Glutamatergic neuron (in vitro differentiated cells): ENCODE measurements at regions not wholly inside any gene's neighbourhood (a gene's known extent, or its start where the extent isn't known, plus 50 kb on each side); places are given as distances from the start of the nearest gene placed in this dataset.
"Not testable (repeated sequence)": the region's sequence is repeated elsewhere in the genome, so short reads cannot be mapped to it uniquely, and the experiment has no call there.

Experiments
- DNase-seq: peaks from one replicate; pipeline ENCODE4 v3.0.0; 2022
- H3K27ac Mint-ChIP-seq: one replicate; pipeline ENCODE4 v1.8.0; 2020; ENCODE audit warnings: mild to moderate bottlenecking, mixed read lengths, inconsistent platforms; ENCODE audit not compliant: unreplicated experiment
- H3K27me3 Mint-ChIP-seq: one replicate; pipeline ENCODE4 v1.8.0; 2020; ENCODE audit warnings: mild to moderate bottlenecking, moderate library complexity, mixed read lengths, inconsistent platforms; ENCODE audit not compliant: unreplicated experiment
- H3K36me3 Mint-ChIP-seq: one replicate; pipeline ENCODE4 v1.8.0; 2020; ENCODE audit warnings: mild to moderate bottlenecking, mixed read lengths, inconsistent platforms; ENCODE audit not compliant: unreplicated experiment
- H3K4me1 Mint-ChIP-seq: one replicate; pipeline ENCODE4 v1.8.0; 2020; ENCODE audit warnings: mild to moderate bottlenecking, low read depth, mixed read lengths, inconsistent platforms; ENCODE audit not compliant: unreplicated experiment
- H3K4me3 Mint-ChIP-seq: one replicate; pipeline ENCODE4 v1.8.0; 2020; ENCODE audit warnings: mild to moderate bottlenecking, mixed read lengths, inconsistent platforms; ENCODE audit not compliant: unreplicated experiment
- H3K9me3 Mint-ChIP-seq: one replicate; pipeline ENCODE4 v1.8.0; 2020; ENCODE audit warnings: mild to moderate bottlenecking, moderate library complexity, mixed read lengths, inconsistent platforms; ENCODE audit not compliant: unreplicated experiment
- TF ChIP-seq, protein P1 (sequence below): fragments of 200-600 bp; sonication (generic); IDR thresholded peaks from one replicate; pipeline ENCODE4 v1.5.0; 2021; ENCODE audit not compliant: partially characterized antibody, unreplicated experiment

DNA sequence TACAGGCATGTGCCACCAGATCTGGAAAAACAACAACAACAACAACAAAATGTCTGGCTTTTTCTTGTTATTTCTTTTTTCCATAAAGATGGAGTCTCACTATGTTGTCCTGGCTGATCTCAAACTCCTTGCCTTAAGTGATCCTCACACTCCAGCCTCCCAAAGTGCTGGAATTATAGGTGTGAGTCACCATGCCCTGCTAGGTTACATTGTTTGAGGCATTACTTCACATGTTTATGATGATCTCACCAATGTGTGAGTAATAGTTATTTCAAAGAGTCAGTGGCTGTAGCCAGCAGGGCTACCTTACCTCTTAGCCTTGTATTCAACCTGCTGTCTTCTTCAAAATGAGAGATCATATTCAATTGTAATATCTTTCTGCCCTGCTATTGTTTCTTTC lies 445.7 kb downstream of the AMY1C start:
- peaks cover 14% of the 10 kb centered on the region for H3K4me1 Mint-ChIP-seq
- DNase-seq, result no peak

DNA sequence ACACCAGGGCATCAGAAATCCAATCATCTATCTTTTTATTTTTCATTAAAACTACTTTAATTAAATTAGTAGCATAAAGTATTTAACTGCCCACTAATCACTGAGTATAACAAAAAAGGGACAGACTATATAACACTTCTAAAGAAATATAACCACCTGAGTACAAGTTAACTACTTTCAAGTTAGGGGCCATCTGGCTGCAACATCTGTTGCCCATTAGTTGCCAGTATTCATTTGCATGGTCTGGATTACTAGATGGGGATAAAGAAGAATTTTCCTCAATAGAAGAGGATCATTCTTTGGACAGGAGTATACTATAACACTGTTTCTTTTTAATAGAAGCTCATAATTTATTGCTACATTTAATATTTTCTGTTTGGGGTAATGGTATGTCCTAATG lies 446.4 kb downstream of the AMY1C start:
- Mint-ChIP-seq H3K4me1 (peaks cover 14% of the 10 kb centered on the region), H3K36me3 (no peaks in the 10 kb centered on the region), H3K4me3 (no peak overlapping the region), H3K9me3 (no peaks in the 10 kb centered on the region), H3K27me3 (no peaks in the 10 kb centered on the region), H3K27ac (peak overlapping the region; percentile 76)
- TF ChIP-seq, protein P1, sequence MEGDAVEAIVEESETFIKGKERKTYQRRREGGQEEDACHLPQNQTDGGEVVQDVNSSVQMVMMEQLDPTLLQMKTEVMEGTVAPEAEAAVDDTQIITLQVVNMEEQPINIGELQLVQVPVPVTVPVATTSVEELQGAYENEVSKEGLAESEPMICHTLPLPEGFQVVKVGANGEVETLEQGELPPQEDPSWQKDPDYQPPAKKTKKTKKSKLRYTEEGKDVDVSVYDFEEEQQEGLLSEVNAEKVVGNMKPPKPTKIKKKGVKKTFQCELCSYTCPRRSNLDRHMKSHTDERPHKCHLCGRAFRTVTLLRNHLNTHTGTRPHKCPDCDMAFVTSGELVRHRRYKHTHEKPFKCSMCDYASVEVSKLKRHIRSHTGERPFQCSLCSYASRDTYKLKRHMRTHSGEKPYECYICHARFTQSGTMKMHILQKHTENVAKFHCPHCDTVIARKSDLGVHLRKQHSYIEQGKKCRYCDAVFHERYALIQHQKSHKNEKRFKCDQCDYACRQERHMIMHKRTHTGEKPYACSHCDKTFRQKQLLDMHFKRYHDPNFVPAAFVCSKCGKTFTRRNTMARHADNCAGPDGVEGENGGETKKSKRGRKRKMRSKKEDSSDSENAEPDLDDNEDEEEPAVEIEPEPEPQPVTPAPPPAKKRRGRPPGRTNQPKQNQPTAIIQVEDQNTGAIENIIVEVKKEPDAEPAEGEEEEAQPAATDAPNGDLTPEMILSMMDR, result no peak
- DNase-seq, result peak; percentile 35

More for the DNA sequence above, 445.7 kb downstream of the AMY1C start:
- Mint-ChIP-seq H3K36me3 (no peaks in the 10 kb centered on the region), H3K27ac (no peak overlapping the region), H3K9me3 (no peaks in the 10 kb centered on the region), H3K27me3 (no peaks in the 10 kb centered on the region), H3K4me3 (no peak overlapping the region)
- TF ChIP-seq, protein P1, result no peak

DNA sequence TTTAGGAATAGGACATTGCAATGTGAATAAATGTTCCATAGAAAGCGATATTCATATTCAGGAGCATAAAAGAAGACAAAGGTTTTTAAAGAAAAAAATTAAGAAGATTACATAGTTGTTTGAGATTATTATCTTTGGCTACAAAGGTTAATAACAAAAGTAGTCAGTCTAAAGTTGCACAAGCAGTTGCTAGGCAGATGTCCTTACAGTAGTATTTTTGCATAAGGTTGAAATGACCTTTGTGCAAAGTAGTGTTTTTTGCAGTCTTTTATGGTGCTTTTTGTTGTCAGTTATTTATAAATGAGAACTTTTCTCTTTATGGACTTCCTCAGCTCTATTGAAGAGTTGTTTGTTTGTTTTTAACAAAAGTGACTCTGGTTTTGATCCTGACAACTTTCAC lies 447.8 kb downstream of the AMY1C start:
- H3K9me3 Mint-ChIP-seq, result no peaks in the 10 kb centered on the region
- H3K36me3 Mint-ChIP-seq, result no peaks in the 10 kb centered on the region
- H3K4me1 Mint-ChIP-seq, result peaks cover 14% of the 10 kb centered on the region
- no peak overlapping the region for H3K4me3 Mint-ChIP-seq
- H3K27ac Mint-ChIP-seq, result no peak overlapping the region
- DNase-seq, result no peak
- TF ChIP-seq, protein P1, result no peak
- H3K27me3 Mint-ChIP-seq, result no peaks in the 10 kb centered on the region

DNA sequence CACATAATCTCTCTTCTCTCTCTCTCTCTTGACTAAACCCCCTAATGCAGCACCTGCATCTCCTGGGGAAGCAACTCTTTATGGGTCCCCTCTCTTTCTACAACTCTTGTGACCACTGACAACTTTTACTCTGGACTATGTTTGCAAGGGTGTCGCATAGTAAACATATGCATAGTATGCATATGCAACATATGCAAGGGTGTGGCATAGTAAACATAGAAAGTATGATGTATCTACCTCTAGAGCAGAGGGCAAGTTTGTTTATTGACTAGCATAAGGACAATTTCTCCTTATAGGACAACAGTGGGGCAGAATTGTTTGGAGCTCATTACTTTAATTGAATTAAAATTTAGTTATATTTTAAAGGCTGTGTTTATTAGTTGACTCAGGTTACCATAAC lies 462.5 kb downstream of the AMY1C start:
- H3K27ac Mint-ChIP-seq, result no peak overlapping the region
- H3K9me3 Mint-ChIP-seq, result peaks cover 3% of the 10 kb centered on the region
- peaks cover 1% of the 10 kb centered on the region for H3K27me3 Mint-ChIP-seq
- no peaks in the 10 kb centered on the region for H3K4me1 Mint-ChIP-seq
- TF ChIP-seq, protein P1, result no peak
- H3K4me3 Mint-ChIP-seq, result no peak overlapping the region
- DNase-seq, result no peak
- H3K36me3 Mint-ChIP-seq, result no peaks in the 10 kb centered on the region

DNA sequence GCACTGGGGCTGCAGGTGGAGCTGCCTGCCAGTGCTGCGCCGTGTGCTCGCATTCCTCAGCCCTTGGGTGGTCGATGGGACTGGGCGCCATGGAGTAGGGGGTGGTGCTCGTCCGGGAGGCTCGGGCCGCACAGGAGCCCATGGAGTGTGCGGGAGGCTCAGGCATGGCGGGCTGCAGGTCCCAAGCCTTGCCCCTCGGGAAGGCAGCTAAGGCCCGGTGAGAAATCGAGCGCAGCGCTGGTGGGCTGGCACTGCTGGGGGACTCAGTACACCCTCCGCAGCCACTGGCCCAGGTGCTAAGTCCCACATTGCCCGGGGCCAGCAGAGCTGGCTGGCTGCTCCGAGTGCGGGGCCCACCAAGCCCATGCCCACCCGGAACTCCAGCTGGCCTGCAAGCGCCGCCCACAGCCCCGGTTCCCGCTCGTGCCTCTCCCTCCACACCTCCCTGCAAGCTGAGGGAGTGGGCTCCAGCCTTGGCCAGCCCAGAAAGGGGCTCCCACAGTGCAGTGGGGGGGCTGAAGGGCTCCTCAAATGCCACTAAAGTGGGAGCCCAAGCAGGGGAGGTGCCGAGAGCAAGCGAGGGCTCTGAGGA lies 467.8 kb downstream of the AMY1C start:
- not testable (repeated sequence) for H3K27ac Mint-ChIP-seq, H3K27me3 Mint-ChIP-seq, H3K4me1 Mint-ChIP-seq, H3K9me3 Mint-ChIP-seq, H3K36me3 Mint-ChIP-seq, H3K4me3 Mint-ChIP-seq, DNase-seq

DNA sequence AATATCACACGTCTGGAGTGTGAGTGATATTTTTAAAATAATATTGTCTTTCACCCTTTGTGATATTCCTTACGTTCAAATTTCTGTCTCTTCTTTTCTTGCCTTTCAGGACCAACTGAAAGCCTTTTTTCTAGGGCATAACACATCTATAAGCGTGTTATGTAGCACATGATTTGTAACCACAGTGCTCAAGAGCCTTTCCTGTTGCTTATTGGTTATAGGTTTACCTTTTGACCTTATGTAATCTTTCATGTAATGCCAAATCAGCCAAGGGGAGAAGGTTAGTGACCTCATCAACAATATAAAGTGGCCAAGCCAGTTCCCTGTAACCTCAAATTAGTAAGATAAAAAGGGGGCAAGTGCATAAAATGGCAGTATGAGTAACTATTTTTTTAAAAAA lies 480.2 kb downstream of the AMY1C start:
- H3K4me3 Mint-ChIP-seq, result no peak overlapping the region
- H3K27ac Mint-ChIP-seq, result no peak overlapping the region
- H3K36me3 Mint-ChIP-seq, result no peaks in the 10 kb centered on the region
- DNase-seq, result no peak
- no peaks in the 10 kb centered on the region for H3K9me3 Mint-ChIP-seq
- H3K27me3 Mint-ChIP-seq, result no peaks in the 10 kb centered on the region
- TF ChIP-seq, protein P1, result no peak
- no peaks in the 10 kb centered on the region for H3K4me1 Mint-ChIP-seq
